Cardiac fibroblast (primary cell): ENCODE measurements at regions not wholly inside any gene's neighbourhood (a gene's known extent, or its start where the extent isn't known, plus 50 kb on each side); places are given as distances from the start of the nearest gene placed in this dataset.

Experiments
- DNase-seq, 2 donors: peaks; one replicate each; pipeline versions ENCODE4 v3.0.0 to v3.0.0-alpha.2; 2010; ENCODE audit warnings: low read depth in 2 of 2
- H3K4me3 ChIP-seq, 2 donors: replicated peaks in 1 of 2; 1 replicate in 1 of 2; 2 replicates in 1 of 2; pipeline ENCODE4 v1.5.1; 2011; ENCODE audit warnings: low read depth in 2 of 2, low read length in 2 of 2, mild to moderate bottlenecking in 2 of 2, moderate library complexity in 1 of 2
- TF ChIP-seq, protein P1 (sequence below): IDR thresholded peaks from one replicate; pipeline ENCODE4 v1.5.1; 2011; ENCODE audit warnings: low read depth, mild to moderate bottlenecking, low read length, inconsistent platforms

DNA sequence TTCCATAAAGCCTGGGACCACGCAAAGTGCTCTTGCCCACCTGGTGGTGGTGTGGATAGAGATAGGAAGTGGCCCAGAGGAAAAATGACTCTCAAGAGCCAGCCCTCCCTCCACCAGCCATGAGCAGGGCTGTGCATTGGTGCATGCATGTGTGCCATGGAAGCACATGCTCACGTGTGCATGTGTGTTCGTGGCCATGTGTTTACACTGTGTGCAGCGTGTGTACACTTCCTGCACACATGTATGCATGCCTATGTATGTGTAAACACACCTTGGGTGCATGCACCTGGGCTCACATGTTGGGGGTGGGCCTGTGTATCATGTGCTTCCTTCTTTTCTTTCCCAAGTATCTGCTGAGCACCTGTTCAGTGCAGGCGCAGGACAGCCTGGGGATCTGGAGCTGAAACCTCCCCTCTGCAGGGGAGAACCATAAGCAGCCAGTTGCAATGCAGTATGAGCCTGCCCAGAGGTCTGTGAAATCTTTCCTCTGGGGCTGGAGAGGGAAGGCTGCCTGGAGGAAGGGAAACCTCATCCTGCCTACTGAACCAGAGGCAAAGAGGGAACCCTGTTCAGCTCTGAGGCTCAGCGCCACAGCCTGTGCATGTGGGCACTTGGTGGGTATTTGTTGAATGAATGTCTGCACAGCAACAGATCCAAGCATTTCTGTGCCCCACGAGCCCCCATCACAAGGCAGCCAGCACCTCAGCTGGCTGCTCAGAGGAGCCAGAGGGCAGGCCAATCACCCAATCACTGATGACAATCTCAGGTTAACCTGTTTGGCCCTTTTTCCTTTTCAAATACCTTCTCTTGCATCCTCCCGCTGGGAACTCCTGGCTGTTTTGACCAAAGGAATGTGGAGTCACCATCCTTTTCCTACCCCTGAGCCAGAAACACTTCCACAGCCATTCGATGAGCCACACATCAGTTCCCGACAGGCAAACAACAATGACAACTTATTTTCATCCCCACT is 327.0 kb downstream of the NPHP4 start:
- no peak for DNase-seq
- H3K4me3 ChIP-seq: no peak overlapping the region
- TF ChIP-seq, protein P1, sequence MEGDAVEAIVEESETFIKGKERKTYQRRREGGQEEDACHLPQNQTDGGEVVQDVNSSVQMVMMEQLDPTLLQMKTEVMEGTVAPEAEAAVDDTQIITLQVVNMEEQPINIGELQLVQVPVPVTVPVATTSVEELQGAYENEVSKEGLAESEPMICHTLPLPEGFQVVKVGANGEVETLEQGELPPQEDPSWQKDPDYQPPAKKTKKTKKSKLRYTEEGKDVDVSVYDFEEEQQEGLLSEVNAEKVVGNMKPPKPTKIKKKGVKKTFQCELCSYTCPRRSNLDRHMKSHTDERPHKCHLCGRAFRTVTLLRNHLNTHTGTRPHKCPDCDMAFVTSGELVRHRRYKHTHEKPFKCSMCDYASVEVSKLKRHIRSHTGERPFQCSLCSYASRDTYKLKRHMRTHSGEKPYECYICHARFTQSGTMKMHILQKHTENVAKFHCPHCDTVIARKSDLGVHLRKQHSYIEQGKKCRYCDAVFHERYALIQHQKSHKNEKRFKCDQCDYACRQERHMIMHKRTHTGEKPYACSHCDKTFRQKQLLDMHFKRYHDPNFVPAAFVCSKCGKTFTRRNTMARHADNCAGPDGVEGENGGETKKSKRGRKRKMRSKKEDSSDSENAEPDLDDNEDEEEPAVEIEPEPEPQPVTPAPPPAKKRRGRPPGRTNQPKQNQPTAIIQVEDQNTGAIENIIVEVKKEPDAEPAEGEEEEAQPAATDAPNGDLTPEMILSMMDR: no peak

GRCh38 chr1:5664081-5664768 is 328.0 kb downstream of the NPHP4 start:
- no peak overlapping the region for H3K4me3 ChIP-seq
- TF ChIP-seq, protein P1: no peak
- no peak for DNase-seq

DNA sequence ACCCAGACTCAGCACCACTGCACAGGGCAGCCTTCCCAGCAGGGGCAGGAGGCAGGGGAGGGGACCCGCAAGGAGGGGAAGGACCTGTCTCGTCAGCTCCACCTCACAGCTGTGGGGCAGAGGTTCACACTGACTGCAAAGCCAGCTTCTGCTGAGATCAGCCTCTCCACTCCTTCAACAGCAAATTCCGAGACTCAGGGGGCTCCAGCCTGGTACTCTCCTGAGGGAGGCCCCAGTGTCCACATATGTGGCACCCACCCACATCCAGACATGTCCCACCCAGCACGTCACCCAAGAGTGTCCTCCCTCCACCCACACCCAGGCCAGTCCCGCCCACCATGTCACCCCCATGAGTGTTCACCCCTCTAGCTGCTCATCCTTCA is 329.5 kb downstream of the NPHP4 start:
- TF ChIP-seq, protein P1: no peak
- DNase-seq: no peak
- H3K4me3 ChIP-seq: no peak overlapping the region

DNA sequence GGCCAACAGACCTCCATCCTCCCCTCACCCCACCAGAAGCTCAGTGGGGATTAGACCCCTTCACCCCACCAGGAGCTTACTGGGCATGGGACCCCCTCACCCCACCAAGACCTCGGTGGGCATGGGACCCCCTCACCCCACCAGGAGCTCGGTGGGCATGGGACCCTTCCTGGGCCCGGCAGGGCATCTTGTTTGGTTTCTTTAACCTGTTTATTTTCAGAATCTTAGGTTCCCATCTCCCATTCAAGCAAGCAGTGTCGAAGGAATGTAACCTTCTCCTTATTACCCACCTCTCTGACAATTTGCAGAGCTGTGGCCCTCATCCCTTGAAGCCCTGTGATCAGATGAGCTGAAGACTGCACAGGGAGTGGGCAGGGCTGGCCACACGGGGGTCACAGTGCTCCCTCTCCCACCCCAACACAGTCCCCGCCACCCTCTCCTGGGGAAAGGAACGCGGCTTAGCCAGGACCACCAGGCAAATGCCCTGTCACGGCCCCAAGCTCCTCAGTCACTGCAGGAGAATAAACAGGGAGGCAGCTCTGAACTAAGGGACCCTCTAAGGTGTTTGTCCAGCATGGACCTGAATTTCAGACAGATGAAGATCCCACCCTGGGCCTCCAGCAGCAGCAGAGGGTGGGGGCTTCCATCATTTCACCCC is 330.0 kb downstream of the NPHP4 start:
- no peak overlapping the region for H3K4me3 ChIP-seq
- DNase-seq: no peak
- TF ChIP-seq, protein P1: no peak

GRCh38 chr1:5661196-5662085 is 330.8 kb downstream of the NPHP4 start:
- TF ChIP-seq, protein P1: no peak
- H3K4me3 ChIP-seq: no peak overlapping the region
- no peak for DNase-seq
